ENCODE measurements at regions not wholly inside any gene's neighbourhood (a gene's known extent, or its start where the extent isn't known, plus 50 kb on each side); places are given as distances from the start of the nearest gene placed in this dataset.

- TF ChIP-seq TCF4 (CRISPR knock-in tag; IDR thresholded peaks at IDR 0.05; ENCODE audit: borderline replicate concordance) (no peak), ZNF565 (CRISPR knock-in tag; conservative IDR thresholded peaks at IDR 0.05; ENCODE audit: low read depth) (no peak), PATZ1 (CRISPR knock-in tag; IDR thresholded peaks at IDR 0.05; ENCODE audit: borderline replicate concordance) (no peak), OSR1 (CRISPR knock-in tag; IDR thresholded peaks at IDR 0.05) (no peak), PPARA (CRISPR knock-in tag; IDR thresholded peaks at IDR 0.05; ENCODE audit: borderline replicate concordance) (no peak), BACH2 (CRISPR knock-in tag; IDR thresholded peaks at IDR 0.05; ENCODE audit: borderline replicate concordance) (no peak), CSDC2 (CRISPR knock-in tag; IDR thresholded peaks at IDR 0.05) (no peak), POU6F1 (CRISPR knock-in tag; IDR thresholded peaks at IDR 0.05; ENCODE audit: borderline replicate concordance, low read depth) (no peak)
These were observed 334.8 kb upstream of the ZNF462 start for GRCh38 chr9:106528158-106528557.
